OCI-LY1 (cell line): ENCODE measurements at regions not wholly inside any gene's neighbourhood (a gene's known extent, or its start where the extent isn't known, plus 50 kb on each side); places are given as distances from the start of the nearest gene placed in this dataset.

Experiments
- H2AFZ ChIP-seq: fragments of 200-600 bp; sonication (generic), shearing (Covaris generic); 2 replicates; pipeline ENCODE4 v1.6.0; 2014; ENCODE audit warnings: antibody characterized with exemption, mild to moderate bottlenecking, low read length
- H3F3A ChIP-seq: fragments of 200-600 bp; sonication (generic), shearing (Covaris generic); 2 replicates; pipeline ENCODE4 v1.6.0; 2014; ENCODE audit warnings: mild to moderate bottlenecking, antibody characterized with exemption, low read length, moderate library complexity; ENCODE audit not compliant: insufficient read depth
- H3K27ac ChIP-seq: fragments of 200-600 bp; sonication (generic); 2 replicates; pipeline ENCODE4 v1.5.1; 2014; ENCODE audit warnings: low read length, mixed run types, mild to moderate bottlenecking, low read depth; ENCODE audit not compliant: poor library complexity, severe bottlenecking
- H3K27me3 ChIP-seq: fragments of 200-600 bp; sonication (generic); 2 replicates; pipeline ENCODE4 v1.6.0; 2014; ENCODE audit warnings: antibody characterized with exemption, mild to moderate bottlenecking, low read length, moderate library complexity; ENCODE audit not compliant: insufficient read depth
- H3K36me3 ChIP-seq: fragments of 200-600 bp; sonication (generic); 2 replicates; pipeline ENCODE4 v1.6.1; 2014; ENCODE audit warnings: mild to moderate bottlenecking, antibody characterized with exemption, low read length, moderate library complexity, mixed read lengths; ENCODE audit not compliant: insufficient read depth
- H3K4me1 ChIP-seq: fragments of 200-600 bp; sonication (generic); 2 replicates; pipeline ENCODE4 v1.5.1; 2014; ENCODE audit warnings: mild to moderate bottlenecking, low read length, moderate library complexity; ENCODE audit not compliant: insufficient read depth, severe bottlenecking
- H3K4me2 ChIP-seq: fragments of 200-600 bp; sonication (generic), shearing (Covaris generic); 2 replicates; pipeline ENCODE4 v1.6.1; 2014; ENCODE audit warnings: low read length
- H3K4me3 ChIP-seq: fragments of 200-600 bp; sonication (generic); 2 replicates; pipeline ENCODE4 v1.5.1; 2014; ENCODE audit warnings: low read length, low read depth, mild to moderate bottlenecking, mixed read lengths; ENCODE audit not compliant: poor library complexity, severe bottlenecking
- H3K79me2 ChIP-seq: fragments of 200-600 bp; shearing (Covaris generic); 2 replicates; pipeline ENCODE4 v1.6.1; 2016; ENCODE audit warnings: mixed run types, low read length, mixed read lengths; ENCODE audit not compliant: insufficient read depth
- H3K9ac ChIP-seq: fragments of 200-600 bp; sonication (generic), shearing (Covaris generic); 2 replicates; pipeline ENCODE4 v1.6.1; 2014; ENCODE audit warnings: mild to moderate bottlenecking, low read length, mixed read lengths
- H3K9me2 ChIP-seq: fragments of 200-600 bp; sonication (generic), shearing (Covaris generic); 2 replicates; pipeline ENCODE4 v1.6.1; 2014; ENCODE audit warnings: low read depth, mild to moderate bottlenecking, low read length, mixed read lengths
- H3K9me3 ChIP-seq: fragments of 200-600 bp; shearing (Covaris generic); 2 replicates; pipeline ENCODE4 v1.6.1; 2014; ENCODE audit warnings: low read length, mixed read lengths
- H4K20me1 ChIP-seq: fragments of 200-600 bp; sonication (generic), shearing (Covaris generic); 2 replicates; pipeline ENCODE4 v1.6.0; 2016; ENCODE audit warnings: mild to moderate bottlenecking, low read length; ENCODE audit not compliant: insufficient read depth
- EZH2 ChIP-seq: fragments of 200-600 bp; sonication (generic), shearing (Covaris generic); IDR thresholded peaks from 2 replicates; pipeline ENCODE4 v1.8.0; 2017; ENCODE audit warnings: borderline replicate concordance, mixed run types, mild to moderate bottlenecking, antibody characterized with exemption, low read length, moderate library complexity, mixed read lengths
- TF ChIP-seq, protein P1 (sequence below): fragments of 200-600 bp; sonication (generic), shearing (Covaris generic); IDR thresholded peaks from 2 replicates; pipeline ENCODE4 v1.5.1; 2017; ENCODE audit warnings: mild to moderate bottlenecking, antibody characterized with exemption, low read length, moderate library complexity, mixed read lengths

- H3K27me3 ChIP-seq, result no peaks in the 10 kb centered on the region
- H3K9me3 ChIP-seq, result no peaks in the 10 kb centered on the region
- H3F3A ChIP-seq, result no peaks in the 10 kb centered on the region
- no peak overlapping the region for H3K4me2 ChIP-seq
- H3K36me3 ChIP-seq, result no peaks in the 10 kb centered on the region
- no peak overlapping the region for H3K4me3 ChIP-seq
- TF ChIP-seq, protein P1, sequence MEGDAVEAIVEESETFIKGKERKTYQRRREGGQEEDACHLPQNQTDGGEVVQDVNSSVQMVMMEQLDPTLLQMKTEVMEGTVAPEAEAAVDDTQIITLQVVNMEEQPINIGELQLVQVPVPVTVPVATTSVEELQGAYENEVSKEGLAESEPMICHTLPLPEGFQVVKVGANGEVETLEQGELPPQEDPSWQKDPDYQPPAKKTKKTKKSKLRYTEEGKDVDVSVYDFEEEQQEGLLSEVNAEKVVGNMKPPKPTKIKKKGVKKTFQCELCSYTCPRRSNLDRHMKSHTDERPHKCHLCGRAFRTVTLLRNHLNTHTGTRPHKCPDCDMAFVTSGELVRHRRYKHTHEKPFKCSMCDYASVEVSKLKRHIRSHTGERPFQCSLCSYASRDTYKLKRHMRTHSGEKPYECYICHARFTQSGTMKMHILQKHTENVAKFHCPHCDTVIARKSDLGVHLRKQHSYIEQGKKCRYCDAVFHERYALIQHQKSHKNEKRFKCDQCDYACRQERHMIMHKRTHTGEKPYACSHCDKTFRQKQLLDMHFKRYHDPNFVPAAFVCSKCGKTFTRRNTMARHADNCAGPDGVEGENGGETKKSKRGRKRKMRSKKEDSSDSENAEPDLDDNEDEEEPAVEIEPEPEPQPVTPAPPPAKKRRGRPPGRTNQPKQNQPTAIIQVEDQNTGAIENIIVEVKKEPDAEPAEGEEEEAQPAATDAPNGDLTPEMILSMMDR, result no peak
- TF ChIP-seq EZH2, result no peak
- H4K20me1 ChIP-seq, result no peaks in the 10 kb centered on the region
- H3K9me2 ChIP-seq, result no peaks in the 10 kb centered on the region
- H3K4me1 ChIP-seq, result no peaks in the 10 kb centered on the region
- H2AFZ ChIP-seq, result no peak overlapping the region
- no peaks in the 10 kb centered on the region for H3K79me2 ChIP-seq
- no peak overlapping the region for H3K9ac ChIP-seq
- H3K27ac ChIP-seq, result no peak overlapping the region
These were observed 129.4 kb downstream of the SOX9 start for GRCh38 chr17:72250206-72250605.

DNA sequence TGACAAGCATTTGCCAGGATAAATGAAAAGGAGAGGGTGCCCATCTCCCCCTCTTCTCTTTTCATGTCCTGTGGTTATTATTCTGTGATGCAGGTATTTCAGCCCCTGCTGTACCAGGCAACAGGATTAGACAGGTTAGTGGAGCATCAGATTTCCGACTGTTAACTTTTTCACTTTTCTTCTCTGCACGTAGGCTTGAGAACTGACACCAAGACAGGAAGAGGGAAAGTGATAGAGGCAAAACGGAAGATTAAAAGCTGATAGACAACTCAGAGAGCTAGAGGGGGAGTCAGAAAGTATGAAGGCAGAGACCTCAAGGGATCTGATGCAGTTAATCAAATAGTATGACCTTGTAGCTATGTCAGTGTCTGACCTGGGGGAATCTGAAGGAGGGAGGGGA is 132.8 kb downstream of the SOX9 start:
- Histone ChIP-seq H2AFZ (no peak overlapping the region), H3K9ac (no peak overlapping the region), H3F3A (no peaks in the 10 kb centered on the region), H3K4me3 (no peak overlapping the region), H3K36me3 (no peaks in the 10 kb centered on the region), H3K27ac (no peak overlapping the region), H3K9me2 (no peaks in the 10 kb centered on the region), H3K4me1 (no peaks in the 10 kb centered on the region), H3K9me3 (no peaks in the 10 kb centered on the region), H4K20me1 (no peaks in the 10 kb centered on the region), H3K4me2 (no peak overlapping the region), H3K79me2 (no peaks in the 10 kb centered on the region), H3K27me3 (no peaks in the 10 kb centered on the region)
- TF ChIP-seq EZH2, result no peak
- TF ChIP-seq, protein P1, result no peak

GRCh38 chr17:72254808-72255449 is 134.1 kb downstream of the SOX9 start:
- H2AFZ ChIP-seq, result no peak overlapping the region
- no peaks in the 10 kb centered on the region for H3K4me1 ChIP-seq
- no peaks in the 10 kb centered on the region for H3K9me3 ChIP-seq
- no peak overlapping the region for H3K9ac ChIP-seq
- no peaks in the 10 kb centered on the region for H4K20me1 ChIP-seq
- no peaks in the 10 kb centered on the region for H3K9me2 ChIP-seq
- TF ChIP-seq, protein P1, result no peak
- no peak for TF ChIP-seq EZH2
- H3K4me2 ChIP-seq, result no peak overlapping the region
- no peak overlapping the region for H3K4me3 ChIP-seq
- no peaks in the 10 kb centered on the region for H3K36me3 ChIP-seq
- H3K27me3 ChIP-seq, result no peaks in the 10 kb centered on the region
- no peaks in the 10 kb centered on the region for H3K79me2 ChIP-seq
- H3K27ac ChIP-seq, result no peak overlapping the region
- no peaks in the 10 kb centered on the region for H3F3A ChIP-seq
